ENCODE measurements at regions not wholly inside any gene's neighbourhood (a gene's known extent, or its start where the extent isn't known, plus 50 kb on each side); places are given as distances from the start of the nearest gene placed in this dataset.

GRCh38 chr3:106819440-106819839 is 557.8 kb upstream of the CCDC54 start:
- Histone ChIP-seq H3K4me3 (ENCODE audit: low read depth in 1 of 2, low read length in 2 of 2) (no peak overlapping the region), H3K4me1 (ENCODE audit: insufficient read depth, low read length) (peaks cover 14% of the 10 kb centered on the region), H3K79me2 (ENCODE audit: insufficient read depth, low read length) (no peaks in the 10 kb centered on the region), H3K27me3 (ENCODE audit: insufficient read depth, low read length, poor library complexity) (no peaks in the 10 kb centered on the region), H4K20me1 (ENCODE audit: insufficient read depth, low read length) (no peaks in the 10 kb centered on the region), H3K9ac (ENCODE audit: low read depth, low read length) (no peak overlapping the region), H3K27ac (ENCODE audit: low read length) (no peak overlapping the region), H3K9me3 (ENCODE audit: insufficient read depth, low read length, severe bottlenecking) (no peaks in the 10 kb centered on the region), H2AFZ (ENCODE audit: low read depth, low read length) (no peak overlapping the region), H3K4me2 (ENCODE audit: insufficient read depth, low read length) (no peak overlapping the region), H3K36me3 (ENCODE audit: insufficient read depth, low read length) (no peaks in the 10 kb centered on the region)
- ATAC-seq (ENCODE audit: insufficient read depth, low read depth) (no peak), DNase-seq (no peak)
- no peak for TF ChIP-seq EZH2 (IDR thresholded peaks at IDR 0.05; ENCODE audit: borderline replicate concordance, low read depth, low read length, severe bottlenecking)
- no peak for TF ChIP-seq CTCF (IDR thresholded peaks at IDR 0.05; ENCODE audit: borderline replicate concordance, extremely low read depth, low read length, poor library complexity, severe bottlenecking)

DNA sequence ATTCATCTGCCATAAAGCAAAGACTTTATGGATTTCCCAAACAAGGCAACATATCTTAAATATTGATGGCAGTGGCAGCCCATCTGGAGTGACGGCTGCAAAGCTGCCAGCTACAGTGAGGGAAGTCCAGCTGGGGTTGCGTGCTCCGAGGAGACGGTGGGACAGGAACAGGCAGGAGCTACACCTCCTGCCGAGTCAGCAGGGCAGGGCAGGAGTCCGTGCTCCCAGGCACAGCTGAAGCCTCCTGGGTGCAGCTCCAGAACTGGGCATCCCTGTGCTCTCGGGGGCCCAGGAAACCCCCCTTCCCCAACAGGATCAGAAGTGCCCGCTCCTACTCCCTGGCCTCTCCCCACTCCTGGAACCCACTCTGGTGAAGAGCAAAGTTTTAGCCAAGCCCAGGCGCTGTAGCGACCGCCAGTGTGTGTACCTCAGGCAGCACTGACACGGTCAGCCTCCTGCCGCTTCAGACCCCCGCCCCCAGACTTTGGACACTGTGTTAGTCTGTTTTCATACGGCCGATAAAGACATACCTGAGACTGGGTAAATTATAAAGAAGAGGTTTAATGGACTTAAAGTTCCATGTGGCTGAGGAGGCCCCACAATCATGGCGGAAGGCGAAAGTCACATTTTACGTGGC is 556.4 kb upstream of the CCDC54 start:
- no peak for TF ChIP-seq CTCF (IDR thresholded peaks at IDR 0.05; ENCODE audit: borderline replicate concordance, extremely low read depth, low read length, poor library complexity, severe bottlenecking)
- TF ChIP-seq EZH2 (IDR thresholded peaks at IDR 0.05; ENCODE audit: borderline replicate concordance, low read depth, low read length, severe bottlenecking), result no peak

DNA sequence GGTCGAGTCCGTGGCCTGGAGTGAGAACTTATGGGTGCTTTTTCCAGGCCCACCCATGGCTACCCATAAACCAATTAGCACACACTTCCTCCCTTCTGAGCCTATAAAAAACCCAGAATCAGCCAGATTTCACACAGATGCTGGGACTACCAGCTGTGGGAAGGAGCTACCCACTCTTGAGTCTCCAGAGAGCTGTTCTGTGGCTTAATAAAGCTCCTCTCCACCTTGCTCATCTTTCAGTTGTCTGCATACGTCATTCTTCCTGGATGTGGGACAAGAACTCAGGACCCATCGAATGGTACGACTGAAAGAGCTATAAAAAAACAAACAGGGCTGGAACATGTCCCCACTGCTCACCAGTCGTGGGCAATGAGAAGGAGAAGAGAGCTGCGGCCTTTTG is 555.4 kb upstream of the CCDC54 start:
- H3K79me2 ChIP-seq (ENCODE audit: insufficient read depth, low read length), result no peaks in the 10 kb centered on the region
- no peaks in the 10 kb centered on the region for H3K36me3 ChIP-seq (ENCODE audit: insufficient read depth, low read length)
- H4K20me1 ChIP-seq (ENCODE audit: insufficient read depth, low read length), result no peaks in the 10 kb centered on the region
- TF ChIP-seq CTCF (IDR thresholded peaks at IDR 0.05; ENCODE audit: borderline replicate concordance, extremely low read depth, low read length, poor library complexity, severe bottlenecking) (no peak), EZH2 (IDR thresholded peaks at IDR 0.05; ENCODE audit: borderline replicate concordance, low read depth, low read length, severe bottlenecking) (no peak)
- no peak overlapping the region for H3K4me2 ChIP-seq (ENCODE audit: insufficient read depth, low read length)
- H3K4me3 ChIP-seq (ENCODE audit: low read depth in 1 of 2, low read length in 2 of 2), result no peak overlapping the region
- H3K9ac ChIP-seq (ENCODE audit: low read depth, low read length), result no peak overlapping the region
- H3K27me3 ChIP-seq (ENCODE audit: insufficient read depth, low read length, poor library complexity), result no peaks in the 10 kb centered on the region
- H2AFZ ChIP-seq (ENCODE audit: low read depth, low read length), result no peak overlapping the region
- ATAC-seq (ENCODE audit: insufficient read depth, low read depth) (no peak), DNase-seq (no peak)
- H3K4me1 ChIP-seq (ENCODE audit: insufficient read depth, low read length), result peaks cover 38% of the 10 kb centered on the region
- H3K27ac ChIP-seq (ENCODE audit: low read length), result 0 out of 2 replicates have a peak overlapping the region, but pooled peaks have one; percentile 16
- no peaks in the 10 kb centered on the region for H3K9me3 ChIP-seq (ENCODE audit: insufficient read depth, low read length, severe bottlenecking)

More for the DNA sequence above, 556.4 kb upstream of the CCDC54 start:
- Histone ChIP-seq H2AFZ (ENCODE audit: low read depth, low read length) (no peak overlapping the region), H3K79me2 (ENCODE audit: insufficient read depth, low read length) (no peaks in the 10 kb centered on the region), H4K20me1 (ENCODE audit: insufficient read depth, low read length) (no peaks in the 10 kb centered on the region), H3K4me3 (ENCODE audit: low read depth in 1 of 2, low read length in 2 of 2) (no peak overlapping the region), H3K4me2 (ENCODE audit: insufficient read depth, low read length) (no peak overlapping the region), H3K27ac (ENCODE audit: low read length) (no peak overlapping the region; the same call in 1 of the 2 replicates), H3K36me3 (ENCODE audit: insufficient read depth, low read length) (no peaks in the 10 kb centered on the region), H3K9ac (ENCODE audit: low read depth, low read length) (no peak overlapping the region), H3K9me3 (ENCODE audit: insufficient read depth, low read length, severe bottlenecking) (no peaks in the 10 kb centered on the region), H3K27me3 (ENCODE audit: insufficient read depth, low read length, poor library complexity) (no peaks in the 10 kb centered on the region), H3K4me1 (ENCODE audit: insufficient read depth, low read length) (peaks cover 28% of the 10 kb centered on the region)
- DNase-seq (no peak), ATAC-seq (ENCODE audit: insufficient read depth, low read depth) (no peak)
